DND-41 (cell line): ENCODE measurements at regions not wholly inside any gene's neighbourhood (a gene's known extent, or its start where the extent isn't known, plus 50 kb on each side); places are given as distances from the start of the nearest gene placed in this dataset.

Experiments used
- EZH2 ChIP-seq: IDR thresholded peaks from 3 replicates; pipeline ENCODE4 v1.6.1; 2012; ENCODE audit warnings: borderline replicate concordance, low read depth, mild to moderate bottlenecking, moderate library complexity, low read length, inconsistent platforms; ENCODE audit not compliant: severe bottlenecking
- TF ChIP-seq, protein P1 (sequence below): IDR thresholded peaks from 2 replicates; pipeline ENCODE4 v1.5.1; 2012; ENCODE audit warnings: borderline replicate concordance, low read length, moderate library complexity, mild to moderate bottlenecking; ENCODE audit not compliant: poor library complexity, severe bottlenecking; ENCODE audit errors: extremely low read depth

DNA sequence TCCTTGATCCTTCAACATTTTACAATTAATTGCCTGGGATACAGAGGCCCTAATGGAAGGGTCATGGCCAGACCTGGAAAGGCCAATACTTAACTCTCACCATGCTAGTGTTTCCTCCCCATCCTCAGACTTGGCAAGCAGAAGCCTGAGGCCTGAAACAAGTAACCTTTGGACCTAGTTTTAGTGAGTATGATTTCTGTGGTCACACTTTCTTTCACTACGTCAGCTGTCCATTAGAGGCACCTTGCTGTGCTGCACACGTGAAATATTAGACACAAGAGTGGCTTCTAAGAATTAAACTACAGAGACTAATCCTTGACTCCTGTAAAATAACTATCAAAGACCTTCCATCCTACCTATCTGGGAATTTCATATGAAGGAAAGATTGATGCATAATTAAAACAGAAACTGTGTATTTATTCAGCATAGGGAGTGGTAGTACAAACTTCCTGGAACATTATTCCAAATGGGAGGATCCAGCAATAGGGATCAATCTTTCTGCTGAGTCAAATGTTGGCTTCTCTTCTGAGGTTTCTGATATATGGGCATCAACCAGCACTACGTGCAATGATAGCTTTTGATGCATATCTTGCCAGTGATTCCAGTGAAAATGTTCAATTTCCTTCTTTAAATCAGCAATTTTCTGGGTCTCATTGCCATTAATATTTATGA, 249.7 kb downstream of the IKZF2 start:
- TF ChIP-seq, protein P1, sequence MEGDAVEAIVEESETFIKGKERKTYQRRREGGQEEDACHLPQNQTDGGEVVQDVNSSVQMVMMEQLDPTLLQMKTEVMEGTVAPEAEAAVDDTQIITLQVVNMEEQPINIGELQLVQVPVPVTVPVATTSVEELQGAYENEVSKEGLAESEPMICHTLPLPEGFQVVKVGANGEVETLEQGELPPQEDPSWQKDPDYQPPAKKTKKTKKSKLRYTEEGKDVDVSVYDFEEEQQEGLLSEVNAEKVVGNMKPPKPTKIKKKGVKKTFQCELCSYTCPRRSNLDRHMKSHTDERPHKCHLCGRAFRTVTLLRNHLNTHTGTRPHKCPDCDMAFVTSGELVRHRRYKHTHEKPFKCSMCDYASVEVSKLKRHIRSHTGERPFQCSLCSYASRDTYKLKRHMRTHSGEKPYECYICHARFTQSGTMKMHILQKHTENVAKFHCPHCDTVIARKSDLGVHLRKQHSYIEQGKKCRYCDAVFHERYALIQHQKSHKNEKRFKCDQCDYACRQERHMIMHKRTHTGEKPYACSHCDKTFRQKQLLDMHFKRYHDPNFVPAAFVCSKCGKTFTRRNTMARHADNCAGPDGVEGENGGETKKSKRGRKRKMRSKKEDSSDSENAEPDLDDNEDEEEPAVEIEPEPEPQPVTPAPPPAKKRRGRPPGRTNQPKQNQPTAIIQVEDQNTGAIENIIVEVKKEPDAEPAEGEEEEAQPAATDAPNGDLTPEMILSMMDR = no peak
- no peak for TF ChIP-seq EZH2
